ENCODE measurements at regions not wholly inside any gene's neighbourhood (a gene's known extent, or its start where the extent isn't known, plus 50 kb on each side); places are given as distances from the start of the nearest gene placed in this dataset.

- Mint-ChIP-seq H3K36me3 (ENCODE audit: insufficient read depth, unreplicated experiment) (peaks cover 66% of the 10 kb centered on the region), H3K4me3 (ENCODE audit: low read depth, unreplicated experiment) (no peak overlapping the region), H3K4me1 (ENCODE audit: low read depth, unreplicated experiment) (peaks cover 58% of the 10 kb centered on the region), H3K27ac (ENCODE audit: unreplicated experiment) (peak overlapping the region; percentile 52), H3K9me3 (ENCODE audit: low read depth, unreplicated experiment) (no peaks in the 10 kb centered on the region), H3K27me3 (ENCODE audit: unreplicated experiment) (no peaks in the 10 kb centered on the region)
- DNase-seq = no peak
- BruUV-seq (replicated peaks) = no TSS peak
- CTCF ChIA-PET = interaction anchor here (0.7 to 1.3 kb wide), 2 partner anchors 183 to 250 kb away, joined by 3 read pairs; partner anchors contain the start of gene DUSP10
- no peak for TF ChIP-seq CTCF (IDR thresholded peaks at IDR 0.05; ENCODE audit: unreplicated experiment)
- intact Hi-C loops (cut with micrococcal nuclease; ENCODE audit: unreplicated experiment) = loop anchor here (5.0 kb wide), 2 partner anchors 175 to 465 kb away; no protein-coding TSS in a partner anchor
Observed at GRCh38 chr1:221992427-221992826, 250.5 kb upstream of the DUSP10 start.

- intact Hi-C loops (cut with micrococcal nuclease; ENCODE audit: unreplicated experiment) = loop anchor here (5.0 kb wide), 2 partner anchors 176 to 466 kb away; no protein-coding TSS in a partner anchor
- H3K4me1 Mint-ChIP-seq (ENCODE audit: low read depth, unreplicated experiment) = peaks cover 67% of the 10 kb centered on the region
- no peak for TF ChIP-seq CTCF (IDR thresholded peaks at IDR 0.05; ENCODE audit: unreplicated experiment)
- H3K27ac Mint-ChIP-seq (ENCODE audit: unreplicated experiment) = peak overlapping the region; percentile 89
- DNase-seq = no peak
- BruUV-seq (replicated peaks) = no TSS peak
- CTCF ChIA-PET = interaction anchor here (0.5 to 1.3 kb wide), 3 partner anchors 28 to 1896 kb away, joined by 3 to 4 read pairs (median 4); no protein-coding TSS in a partner anchor
- H3K27me3 Mint-ChIP-seq (ENCODE audit: unreplicated experiment) = no peaks in the 10 kb centered on the region
- H3K36me3 Mint-ChIP-seq (ENCODE audit: insufficient read depth, unreplicated experiment) = peaks cover 78% of the 10 kb centered on the region
- H3K4me3 Mint-ChIP-seq (ENCODE audit: low read depth, unreplicated experiment) = no peak overlapping the region
- H3K9me3 Mint-ChIP-seq (ENCODE audit: low read depth, unreplicated experiment) = no peaks in the 10 kb centered on the region
Observed at GRCh38 chr1:221991221-221991620, 249.3 kb upstream of the DUSP10 start.

- peak overlapping the region; percentile 89 for H3K27ac Mint-ChIP-seq (ENCODE audit: unreplicated experiment)
- peaks cover 76% of the 10 kb centered on the region for H3K36me3 Mint-ChIP-seq (ENCODE audit: insufficient read depth, unreplicated experiment)
- no peak for DNase-seq
- no peaks in the 10 kb centered on the region for H3K9me3 Mint-ChIP-seq (ENCODE audit: low read depth, unreplicated experiment)
- intact Hi-C loops (cut with micrococcal nuclease; ENCODE audit: unreplicated experiment) = loop anchor here (5.0 kb wide), 3 partner anchors 178 to 468 kb away; partner anchors contain the start of gene DUSP10
- no TSS peak for BruUV-seq (replicated peaks)
- H3K27me3 Mint-ChIP-seq (ENCODE audit: unreplicated experiment) = no peaks in the 10 kb centered on the region
- CTCF ChIA-PET = interaction anchor here (1.1 kb wide), 1 partner anchor 10 kb away, joined by 4 read pairs; no protein-coding TSS in a partner anchor
- peaks cover 58% of the 10 kb centered on the region for H3K4me1 Mint-ChIP-seq (ENCODE audit: low read depth, unreplicated experiment)
- TF ChIP-seq CTCF (IDR thresholded peaks at IDR 0.05; ENCODE audit: unreplicated experiment) = no peak
- H3K4me3 Mint-ChIP-seq (ENCODE audit: low read depth, unreplicated experiment) = no peak overlapping the region
Observed at GRCh38 chr1:221989741-221990140, 247.9 kb upstream of the DUSP10 start.

GRCh38 chr1:221988829-221989228, 246.9 kb upstream of the DUSP10 start:
- BruUV-seq (replicated peaks) = no TSS peak
- H3K4me1 Mint-ChIP-seq (ENCODE audit: low read depth, unreplicated experiment) = peaks cover 54% of the 10 kb centered on the region
- no peaks in the 10 kb centered on the region for H3K9me3 Mint-ChIP-seq (ENCODE audit: low read depth, unreplicated experiment)
- H3K27me3 Mint-ChIP-seq (ENCODE audit: unreplicated experiment) = no peaks in the 10 kb centered on the region
- intact Hi-C loops (cut with micrococcal nuclease; ENCODE audit: unreplicated experiment) = loop anchor here (5.0 kb wide), 1 partner anchor 247 kb away; the partner anchor contains the start of gene DUSP10
- no peak overlapping the region for H3K4me3 Mint-ChIP-seq (ENCODE audit: low read depth, unreplicated experiment)
- CTCF ChIA-PET = interaction anchor here (1.1 kb wide), 1 partner anchor 10 kb away, joined by 4 read pairs; no protein-coding TSS in a partner anchor
- no peak for TF ChIP-seq CTCF (IDR thresholded peaks at IDR 0.05; ENCODE audit: unreplicated experiment)
- DNase-seq = no peak
- H3K36me3 Mint-ChIP-seq (ENCODE audit: insufficient read depth, unreplicated experiment) = peaks cover 85% of the 10 kb centered on the region
- H3K27ac Mint-ChIP-seq (ENCODE audit: unreplicated experiment) = peak overlapping the region; percentile 89

Measured in Calu3 (cell line).